Fibroblast of the aortic adventitia (primary cell): ENCODE measurements at regions not wholly inside any gene's neighbourhood (a gene's known extent, or its start where the extent isn't known, plus 50 kb on each side); places are given as distances from the start of the nearest gene placed in this dataset.

Experiments
- DNase-seq: peaks from one replicate; pipeline ENCODE4 v3.0.0-alpha.2; 2010; ENCODE audit warnings: low read depth
- H3K4me3 ChIP-seq: 2 replicates; pipeline ENCODE4 v1.5.1; 2011; ENCODE audit warnings: low read depth, mild to moderate bottlenecking, control low read depth, low read length, moderate library complexity
- TF ChIP-seq, protein P1 (sequence below): IDR thresholded peaks from 2 replicates; pipeline ENCODE4 v1.5.1; 2011; ENCODE audit warnings: mild to moderate bottlenecking, low read length, control low read depth, inconsistent platforms; ENCODE audit not compliant: insufficient read depth

DNA sequence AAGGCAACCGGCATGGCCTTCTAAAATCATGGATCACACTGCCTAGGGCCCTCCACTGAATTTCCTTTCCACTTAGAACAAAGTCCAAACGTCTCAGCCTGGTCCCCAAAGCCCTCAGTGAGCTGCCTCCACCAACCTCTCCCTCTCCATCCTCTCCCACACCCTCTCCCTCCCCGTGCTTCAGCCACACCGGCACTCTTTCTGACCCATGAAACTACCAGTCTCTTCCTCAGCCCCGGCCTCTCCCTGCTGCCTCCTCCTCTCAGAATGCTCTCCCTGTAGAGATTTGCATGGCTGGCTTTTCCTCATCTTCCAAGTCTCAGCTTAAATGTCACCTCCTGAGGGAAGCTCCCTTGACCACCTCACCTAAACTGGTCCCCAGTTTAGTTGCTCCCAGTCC is 219.0 kb upstream of the ZMIZ1 start:
- H3K4me3 ChIP-seq: no peak overlapping the region
- TF ChIP-seq, protein P1, sequence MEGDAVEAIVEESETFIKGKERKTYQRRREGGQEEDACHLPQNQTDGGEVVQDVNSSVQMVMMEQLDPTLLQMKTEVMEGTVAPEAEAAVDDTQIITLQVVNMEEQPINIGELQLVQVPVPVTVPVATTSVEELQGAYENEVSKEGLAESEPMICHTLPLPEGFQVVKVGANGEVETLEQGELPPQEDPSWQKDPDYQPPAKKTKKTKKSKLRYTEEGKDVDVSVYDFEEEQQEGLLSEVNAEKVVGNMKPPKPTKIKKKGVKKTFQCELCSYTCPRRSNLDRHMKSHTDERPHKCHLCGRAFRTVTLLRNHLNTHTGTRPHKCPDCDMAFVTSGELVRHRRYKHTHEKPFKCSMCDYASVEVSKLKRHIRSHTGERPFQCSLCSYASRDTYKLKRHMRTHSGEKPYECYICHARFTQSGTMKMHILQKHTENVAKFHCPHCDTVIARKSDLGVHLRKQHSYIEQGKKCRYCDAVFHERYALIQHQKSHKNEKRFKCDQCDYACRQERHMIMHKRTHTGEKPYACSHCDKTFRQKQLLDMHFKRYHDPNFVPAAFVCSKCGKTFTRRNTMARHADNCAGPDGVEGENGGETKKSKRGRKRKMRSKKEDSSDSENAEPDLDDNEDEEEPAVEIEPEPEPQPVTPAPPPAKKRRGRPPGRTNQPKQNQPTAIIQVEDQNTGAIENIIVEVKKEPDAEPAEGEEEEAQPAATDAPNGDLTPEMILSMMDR: no peak
- DNase-seq: no peak

DNA sequence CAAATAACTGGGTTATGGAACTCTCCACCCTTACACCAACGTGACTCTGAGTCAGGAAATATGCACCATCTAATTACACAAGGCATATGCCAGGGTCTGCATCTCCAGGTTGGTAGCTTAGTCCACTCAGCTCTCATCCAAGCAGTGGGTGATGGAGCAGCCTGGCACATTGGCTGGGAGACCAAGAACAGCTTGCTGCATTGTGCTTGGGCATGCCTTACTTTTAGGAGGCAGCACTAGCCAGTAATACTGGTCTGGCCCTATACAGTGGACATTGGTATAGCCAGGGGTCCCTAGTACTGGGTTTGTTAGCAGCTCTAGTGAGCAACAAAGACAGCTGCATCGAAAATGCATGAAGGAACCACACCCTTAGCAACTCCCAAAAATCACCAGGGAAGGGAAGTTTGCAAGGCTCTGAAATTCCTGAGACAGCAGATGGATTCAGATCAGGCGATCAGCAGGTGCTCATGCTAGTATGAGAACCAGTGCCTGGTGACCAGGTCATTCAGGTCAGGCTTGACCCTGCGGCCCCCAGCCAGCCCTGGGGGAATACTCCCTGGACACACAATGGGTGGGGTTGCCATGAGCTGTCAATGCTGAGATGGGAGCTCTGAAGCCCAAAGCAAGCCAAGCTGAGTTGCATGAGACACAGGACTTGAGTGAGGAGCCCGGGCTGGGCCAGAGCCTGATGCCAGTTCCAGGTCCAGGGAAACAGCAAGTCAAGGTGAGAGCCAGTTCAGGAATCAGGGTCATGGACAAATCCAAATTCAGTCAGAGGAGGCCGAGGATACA is 217.9 kb upstream of the ZMIZ1 start:
- TF ChIP-seq, protein P1: no peak

DNA sequence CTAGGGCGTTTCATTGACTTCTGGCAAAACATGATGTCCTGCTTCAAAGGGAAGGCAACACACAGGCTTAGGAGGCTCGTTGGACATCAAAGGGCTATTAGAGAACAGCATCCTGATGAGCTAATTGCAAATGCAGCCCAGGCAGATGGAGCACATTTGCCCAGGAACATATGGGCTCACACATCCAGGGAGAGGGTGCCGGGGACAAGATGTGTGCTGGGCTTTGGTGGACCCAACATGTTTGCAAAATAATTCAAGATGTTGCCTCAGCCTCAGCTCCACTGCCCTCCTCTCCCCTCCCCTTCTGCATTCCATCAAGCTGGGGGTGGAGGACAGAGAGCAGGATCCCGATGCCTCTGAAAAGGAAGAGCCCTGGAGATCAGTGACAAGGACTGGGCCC is 217.1 kb upstream of the ZMIZ1 start:
- TF ChIP-seq, protein P1: no peak
- H3K4me3 ChIP-seq: no peak overlapping the region
- no peak for DNase-seq

More for the DNA sequence above, 217.9 kb upstream of the ZMIZ1 start:
- no peak overlapping the region for H3K4me3 ChIP-seq
- DNase-seq: no peak

DNA sequence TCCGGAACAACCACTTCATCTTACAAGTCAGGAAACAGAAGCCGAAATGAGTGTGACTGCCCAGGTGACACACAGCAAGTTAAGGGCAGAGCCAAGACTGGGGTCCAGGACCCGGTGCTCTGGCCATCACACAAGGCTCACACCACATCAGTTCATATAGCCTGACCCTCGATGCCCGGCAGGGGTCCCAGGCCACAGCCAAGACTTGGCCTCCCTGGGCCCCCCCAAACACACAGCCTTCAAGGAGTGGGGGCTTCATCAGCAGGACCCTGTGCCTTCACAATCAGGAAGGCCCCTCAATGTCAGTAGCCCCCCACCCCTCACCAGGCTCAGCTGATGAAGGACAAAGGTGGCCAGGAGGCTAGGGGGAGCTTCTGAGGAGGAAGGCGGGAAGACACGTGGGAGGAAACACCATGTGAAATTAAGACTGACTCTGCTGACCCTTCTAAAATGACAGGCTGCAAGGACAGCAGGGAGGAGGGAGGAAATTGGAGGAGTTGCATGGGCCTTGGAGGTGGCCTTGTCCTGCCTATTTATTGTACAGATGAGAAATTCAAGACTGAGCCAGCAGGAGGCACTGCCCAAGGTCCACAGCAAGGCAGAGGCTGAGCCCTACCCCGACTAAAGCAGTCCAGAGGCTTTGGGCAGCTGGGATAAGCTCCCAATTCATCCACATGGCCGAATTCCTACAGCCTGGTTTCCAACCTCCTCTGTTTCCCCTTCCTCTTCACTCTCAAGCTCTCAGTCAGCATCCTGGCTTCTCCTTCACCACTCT is 216.1 kb upstream of the ZMIZ1 start:
- no peak overlapping the region for H3K4me3 ChIP-seq
- TF ChIP-seq, protein P1: peak; percentile 15
- peak; percentile 21 for DNase-seq

DNA sequence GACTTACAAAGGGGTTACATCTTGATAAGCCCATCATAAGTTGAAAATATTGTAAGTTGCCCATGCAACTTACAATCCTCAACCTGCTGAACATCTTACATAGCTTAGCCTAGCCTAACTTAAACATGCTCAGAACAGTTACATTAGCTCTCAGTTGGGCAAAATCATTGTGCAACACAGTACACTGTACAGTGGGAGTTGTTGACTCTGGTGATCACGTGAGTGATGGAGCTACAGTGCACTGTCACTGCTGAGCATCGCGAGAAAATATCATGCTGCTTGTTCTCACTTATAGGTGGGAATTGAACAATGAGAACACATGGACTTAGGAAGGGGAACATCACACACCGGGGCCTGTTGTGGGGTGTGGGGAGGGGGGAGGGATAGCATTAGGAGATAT is 214.9 kb upstream of the ZMIZ1 start:
- DNase-seq: no peak
- TF ChIP-seq, protein P1: no peak
- no peak overlapping the region for H3K4me3 ChIP-seq

DNA sequence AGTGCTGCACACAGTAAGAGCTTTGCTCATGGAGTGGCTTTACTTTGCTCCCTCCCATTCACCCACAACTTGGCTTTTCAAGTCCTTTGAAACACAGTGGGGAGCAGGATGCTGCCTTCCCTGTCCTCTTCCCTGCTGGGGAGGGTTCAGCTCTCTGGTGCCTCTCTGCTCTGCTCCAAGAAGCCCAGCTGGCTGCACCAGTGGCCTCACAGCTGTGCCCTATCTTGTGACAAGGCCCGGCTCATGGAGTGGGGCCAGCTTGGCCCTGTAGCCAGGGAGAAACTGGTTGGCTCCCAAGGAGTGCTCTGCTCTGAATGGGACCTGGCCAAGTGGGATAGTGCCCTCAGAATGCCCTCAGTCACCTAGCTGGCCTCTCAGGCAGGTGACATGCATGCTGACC is 212.3 kb upstream of the ZMIZ1 start:
- TF ChIP-seq, protein P1: no peak
- peak; percentile 25 for DNase-seq
- H3K4me3 ChIP-seq: no peak overlapping the region
